GM23338 (cell line): ENCODE measurements at regions not wholly inside any gene's neighbourhood (a gene's known extent, or its start where the extent isn't known, plus 50 kb on each side); places are given as distances from the start of the nearest gene placed in this dataset.

Source experiments
- ATAC-seq: fragments of 200-7000 bp; cut with Tn5 transposase; 3 replicates; pipeline ENCODE4 v1.9.1; 2020
- DNase-seq: peaks from one replicate; pipeline ENCODE4 v3.0.0-alpha.2; 2015; ENCODE audit warnings: low spot score
- H2AFZ ChIP-seq: fragments of 200-600 bp; sonication (generic); 2 replicates; pipeline ENCODE4 v1.8.0; 2016; ENCODE audit warnings: antibody characterized with exemption, mild to moderate bottlenecking, moderate library complexity
- H3F3A ChIP-seq: fragments of 200-600 bp; sonication (generic); replicated peaks from 2 replicates; pipeline ENCODE4 v1.8.0; 2017; ENCODE audit warnings: antibody characterized with exemption, mixed run types, low read depth
- H3K27ac ChIP-seq: fragments of 200-600 bp; sonication (generic); 2 replicates; pipeline ENCODE4 v1.6.1; 2016; ENCODE audit warnings: low read depth
- H3K27me3 ChIP-seq: fragments of 200-600 bp; sonication (generic); 2 replicates; pipeline ENCODE4 v1.8.0; 2016; ENCODE audit warnings: mild to moderate bottlenecking, mixed run types, moderate library complexity; ENCODE audit not compliant: insufficient read depth
- H3K36me3 ChIP-seq: fragments of 200-600 bp; sonication (generic); 2 replicates; pipeline ENCODE4 v1.8.0; 2016; ENCODE audit warnings: mild to moderate bottlenecking; ENCODE audit not compliant: insufficient read depth
- H3K4me1 ChIP-seq: fragments of 200-600 bp; sonication (generic); 2 replicates; pipeline ENCODE4 v1.8.0; 2016; ENCODE audit warnings: mild to moderate bottlenecking, moderate library complexity; ENCODE audit not compliant: insufficient read depth
- H3K4me2 ChIP-seq: fragments of 200-600 bp; sonication (generic); 2 replicates; pipeline ENCODE4 v1.7.1; 2017; ENCODE audit warnings: mixed run types
- H3K4me3 ChIP-seq: fragments of 200-600 bp; sonication (generic); 2 replicates; pipeline ENCODE4 v1.6.1; 2016; ENCODE audit warnings: mixed run types
- H3K79me2 ChIP-seq: fragments of 200-600 bp; sonication (generic); replicated peaks from 2 replicates; pipeline ENCODE4 v1.8.0; 2017; ENCODE audit warnings: mild to moderate bottlenecking; ENCODE audit not compliant: insufficient read depth
- H3K9me2 ChIP-seq: fragments of 200-600 bp; sonication (generic); 2 replicates; pipeline ENCODE4 v1.8.0; 2017; ENCODE audit not compliant: insufficient read depth
- H4K20me1 ChIP-seq: fragments of 200-600 bp; sonication (generic); replicated peaks from 2 replicates; pipeline ENCODE4 v1.8.0; 2017; ENCODE audit warnings: mild to moderate bottlenecking; ENCODE audit not compliant: insufficient read depth
- H3K27ac Mint-ChIP-seq: 2 replicates; pipeline ENCODE4 v1.8.0; 2020; ENCODE audit warnings: inconsistent platforms, mild to moderate bottlenecking, moderate library complexity, mixed read lengths
- H3K27me3 Mint-ChIP-seq: 3 replicates; pipeline ENCODE4 v1.8.0; 2022; ENCODE audit warnings: low read depth, mild to moderate bottlenecking, moderate library complexity, mixed read lengths, inconsistent platforms; ENCODE audit not compliant: insufficient read depth, poor library complexity
- H3K36me3 Mint-ChIP-seq: 3 replicates; pipeline ENCODE4 v1.8.0; 2021; ENCODE audit warnings: low read depth, mild to moderate bottlenecking, inconsistent platforms, moderate library complexity, mixed read lengths
- H3K4me1 Mint-ChIP-seq: 3 replicates; pipeline ENCODE4 v1.8.0; 2020; ENCODE audit warnings: mild to moderate bottlenecking, inconsistent platforms, mixed read lengths
- H3K4me3 Mint-ChIP-seq: 3 replicates; pipeline ENCODE4 v1.8.0; 2021; ENCODE audit warnings: moderate library complexity, mild to moderate bottlenecking, inconsistent platforms, mixed read lengths
- H3K9me3 Mint-ChIP-seq: 3 replicates; pipeline ENCODE4 v1.8.0; 2020; ENCODE audit warnings: moderate library complexity, mild to moderate bottlenecking, inconsistent platforms, mixed read lengths
- CREB1 ChIP-seq: fragments of 250-450 bp; sonication (Bioruptor Pico); IDR thresholded peaks from 2 replicates; pipeline ENCODE4 v1.5.0; 2020; ENCODE audit warnings: low read depth, mild to moderate bottlenecking, moderate library complexity
- ZNF331 ChIP-seq: fragments of 250-450 bp; sonication (Bioruptor Pico); IDR thresholded peaks from 2 replicates; pipeline ENCODE4 v1.5.0; 2020; ENCODE audit warnings: low read depth, mild to moderate bottlenecking, moderate library complexity
- TF ChIP-seq, protein P1 (sequence below): IDR thresholded peaks from one replicate; pipeline ENCODE4 v1.6.1; 2018; ENCODE audit warnings: antibody characterized with exemption; ENCODE audit not compliant: unreplicated experiment
- TF ChIP-seq, protein P2 (sequence below): IDR thresholded peaks from 2 replicates; pipeline ENCODE4 v1.6.1; 2016; ENCODE audit warnings: antibody characterized with exemption
- TF ChIP-seq, protein P3 (sequence below): fragments of 250-450 bp; sonication (Bioruptor Pico); IDR thresholded peaks from 2 replicates; pipeline ENCODE4 v1.5.0; 2020; ENCODE audit warnings: mild to moderate bottlenecking, moderate library complexity

GRCh38 chr9:79034583-79034982, 537.2 kb upstream of the TLE4 start:
- H3F3A ChIP-seq: no peaks in the 10 kb centered on the region
- H3K4me3 ChIP-seq: no peak overlapping the region
- Mint-ChIP-seq H3K9me3 (peaks cover 9% of the 10 kb centered on the region; the same call in 2 of the 3 replicates), H3K4me1 (peaks cover 13% of the 10 kb centered on the region), H3K36me3 (peaks cover 12% of the 10 kb centered on the region; the same call in 2 of the 3 replicates), H3K27ac (no peak overlapping the region), H3K27me3 (no peaks in the 10 kb centered on the region), H3K4me3 (no peak overlapping the region)
- no peak overlapping the region for H3K4me2 ChIP-seq
- ATAC-seq (no peak), DNase-seq (no peak)
- TF ChIP-seq, protein P1, sequence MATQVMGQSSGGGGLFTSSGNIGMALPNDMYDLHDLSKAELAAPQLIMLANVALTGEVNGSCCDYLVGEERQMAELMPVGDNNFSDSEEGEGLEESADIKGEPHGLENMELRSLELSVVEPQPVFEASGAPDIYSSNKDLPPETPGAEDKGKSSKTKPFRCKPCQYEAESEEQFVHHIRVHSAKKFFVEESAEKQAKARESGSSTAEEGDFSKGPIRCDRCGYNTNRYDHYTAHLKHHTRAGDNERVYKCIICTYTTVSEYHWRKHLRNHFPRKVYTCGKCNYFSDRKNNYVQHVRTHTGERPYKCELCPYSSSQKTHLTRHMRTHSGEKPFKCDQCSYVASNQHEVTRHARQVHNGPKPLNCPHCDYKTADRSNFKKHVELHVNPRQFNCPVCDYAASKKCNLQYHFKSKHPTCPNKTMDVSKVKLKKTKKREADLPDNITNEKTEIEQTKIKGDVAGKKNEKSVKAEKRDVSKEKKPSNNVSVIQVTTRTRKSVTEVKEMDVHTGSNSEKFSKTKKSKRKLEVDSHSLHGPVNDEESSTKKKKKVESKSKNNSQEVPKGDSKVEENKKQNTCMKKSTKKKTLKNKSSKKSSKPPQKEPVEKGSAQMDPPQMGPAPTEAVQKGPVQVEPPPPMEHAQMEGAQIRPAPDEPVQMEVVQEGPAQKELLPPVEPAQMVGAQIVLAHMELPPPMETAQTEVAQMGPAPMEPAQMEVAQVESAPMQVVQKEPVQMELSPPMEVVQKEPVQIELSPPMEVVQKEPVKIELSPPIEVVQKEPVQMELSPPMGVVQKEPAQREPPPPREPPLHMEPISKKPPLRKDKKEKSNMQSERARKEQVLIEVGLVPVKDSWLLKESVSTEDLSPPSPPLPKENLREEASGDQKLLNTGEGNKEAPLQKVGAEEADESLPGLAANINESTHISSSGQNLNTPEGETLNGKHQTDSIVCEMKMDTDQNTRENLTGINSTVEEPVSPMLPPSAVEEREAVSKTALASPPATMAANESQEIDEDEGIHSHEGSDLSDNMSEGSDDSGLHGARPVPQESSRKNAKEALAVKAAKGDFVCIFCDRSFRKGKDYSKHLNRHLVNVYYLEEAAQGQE: no peak
- H3K79me2 ChIP-seq: no peaks in the 10 kb centered on the region
- H3K36me3 ChIP-seq: no peaks in the 10 kb centered on the region
- no peaks in the 10 kb centered on the region for H3K27me3 ChIP-seq
- H3K27ac ChIP-seq: no peak overlapping the region
- no peaks in the 10 kb centered on the region for H4K20me1 ChIP-seq
- peaks cover 9% of the 10 kb centered on the region; the same call in 1 of the 2 replicates for H3K9me2 ChIP-seq
- no peak overlapping the region for H2AFZ ChIP-seq
- H3K4me1 ChIP-seq: peaks cover 6% of the 10 kb centered on the region; the same call in 1 of the 2 replicates

GRCh38 chr9:79037338-79037737, 534.4 kb upstream of the TLE4 start:
- Histone ChIP-seq H2AFZ (no peak overlapping the region), H3F3A (no peaks in the 10 kb centered on the region), H3K4me3 (no peak overlapping the region), H3K27me3 (no peaks in the 10 kb centered on the region), H3K79me2 (no peaks in the 10 kb centered on the region), H3K4me2 (no peak overlapping the region), H3K27ac (no peak overlapping the region), H3K9me2 (peaks cover 9% of the 10 kb centered on the region; the same call in 1 of the 2 replicates), H3K36me3 (no peaks in the 10 kb centered on the region), H4K20me1 (no peaks in the 10 kb centered on the region), H3K4me1 (peaks cover 2% of the 10 kb centered on the region; the same call in 1 of the 2 replicates)
- Mint-ChIP-seq H3K9me3 (peaks cover 9% of the 10 kb centered on the region; the same call in 2 of the 3 replicates), H3K36me3 (peaks cover 12% of the 10 kb centered on the region; the same call in 2 of the 3 replicates), H3K27ac (no peak overlapping the region), H3K4me1 (peaks cover 11% of the 10 kb centered on the region), H3K4me3 (no peak overlapping the region), H3K27me3 (no peaks in the 10 kb centered on the region)
- TF ChIP-seq, protein P2, sequence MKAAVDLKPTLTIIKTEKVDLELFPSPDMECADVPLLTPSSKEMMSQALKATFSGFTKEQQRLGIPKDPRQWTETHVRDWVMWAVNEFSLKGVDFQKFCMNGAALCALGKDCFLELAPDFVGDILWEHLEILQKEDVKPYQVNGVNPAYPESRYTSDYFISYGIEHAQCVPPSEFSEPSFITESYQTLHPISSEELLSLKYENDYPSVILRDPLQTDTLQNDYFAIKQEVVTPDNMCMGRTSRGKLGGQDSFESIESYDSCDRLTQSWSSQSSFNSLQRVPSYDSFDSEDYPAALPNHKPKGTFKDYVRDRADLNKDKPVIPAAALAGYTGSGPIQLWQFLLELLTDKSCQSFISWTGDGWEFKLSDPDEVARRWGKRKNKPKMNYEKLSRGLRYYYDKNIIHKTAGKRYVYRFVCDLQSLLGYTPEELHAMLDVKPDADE: no peak
- TF ChIP-seq CREB1 (no peak), ZNF331 (CRISPR knock-in tag) (no peak)
- TF ChIP-seq, protein P3, sequence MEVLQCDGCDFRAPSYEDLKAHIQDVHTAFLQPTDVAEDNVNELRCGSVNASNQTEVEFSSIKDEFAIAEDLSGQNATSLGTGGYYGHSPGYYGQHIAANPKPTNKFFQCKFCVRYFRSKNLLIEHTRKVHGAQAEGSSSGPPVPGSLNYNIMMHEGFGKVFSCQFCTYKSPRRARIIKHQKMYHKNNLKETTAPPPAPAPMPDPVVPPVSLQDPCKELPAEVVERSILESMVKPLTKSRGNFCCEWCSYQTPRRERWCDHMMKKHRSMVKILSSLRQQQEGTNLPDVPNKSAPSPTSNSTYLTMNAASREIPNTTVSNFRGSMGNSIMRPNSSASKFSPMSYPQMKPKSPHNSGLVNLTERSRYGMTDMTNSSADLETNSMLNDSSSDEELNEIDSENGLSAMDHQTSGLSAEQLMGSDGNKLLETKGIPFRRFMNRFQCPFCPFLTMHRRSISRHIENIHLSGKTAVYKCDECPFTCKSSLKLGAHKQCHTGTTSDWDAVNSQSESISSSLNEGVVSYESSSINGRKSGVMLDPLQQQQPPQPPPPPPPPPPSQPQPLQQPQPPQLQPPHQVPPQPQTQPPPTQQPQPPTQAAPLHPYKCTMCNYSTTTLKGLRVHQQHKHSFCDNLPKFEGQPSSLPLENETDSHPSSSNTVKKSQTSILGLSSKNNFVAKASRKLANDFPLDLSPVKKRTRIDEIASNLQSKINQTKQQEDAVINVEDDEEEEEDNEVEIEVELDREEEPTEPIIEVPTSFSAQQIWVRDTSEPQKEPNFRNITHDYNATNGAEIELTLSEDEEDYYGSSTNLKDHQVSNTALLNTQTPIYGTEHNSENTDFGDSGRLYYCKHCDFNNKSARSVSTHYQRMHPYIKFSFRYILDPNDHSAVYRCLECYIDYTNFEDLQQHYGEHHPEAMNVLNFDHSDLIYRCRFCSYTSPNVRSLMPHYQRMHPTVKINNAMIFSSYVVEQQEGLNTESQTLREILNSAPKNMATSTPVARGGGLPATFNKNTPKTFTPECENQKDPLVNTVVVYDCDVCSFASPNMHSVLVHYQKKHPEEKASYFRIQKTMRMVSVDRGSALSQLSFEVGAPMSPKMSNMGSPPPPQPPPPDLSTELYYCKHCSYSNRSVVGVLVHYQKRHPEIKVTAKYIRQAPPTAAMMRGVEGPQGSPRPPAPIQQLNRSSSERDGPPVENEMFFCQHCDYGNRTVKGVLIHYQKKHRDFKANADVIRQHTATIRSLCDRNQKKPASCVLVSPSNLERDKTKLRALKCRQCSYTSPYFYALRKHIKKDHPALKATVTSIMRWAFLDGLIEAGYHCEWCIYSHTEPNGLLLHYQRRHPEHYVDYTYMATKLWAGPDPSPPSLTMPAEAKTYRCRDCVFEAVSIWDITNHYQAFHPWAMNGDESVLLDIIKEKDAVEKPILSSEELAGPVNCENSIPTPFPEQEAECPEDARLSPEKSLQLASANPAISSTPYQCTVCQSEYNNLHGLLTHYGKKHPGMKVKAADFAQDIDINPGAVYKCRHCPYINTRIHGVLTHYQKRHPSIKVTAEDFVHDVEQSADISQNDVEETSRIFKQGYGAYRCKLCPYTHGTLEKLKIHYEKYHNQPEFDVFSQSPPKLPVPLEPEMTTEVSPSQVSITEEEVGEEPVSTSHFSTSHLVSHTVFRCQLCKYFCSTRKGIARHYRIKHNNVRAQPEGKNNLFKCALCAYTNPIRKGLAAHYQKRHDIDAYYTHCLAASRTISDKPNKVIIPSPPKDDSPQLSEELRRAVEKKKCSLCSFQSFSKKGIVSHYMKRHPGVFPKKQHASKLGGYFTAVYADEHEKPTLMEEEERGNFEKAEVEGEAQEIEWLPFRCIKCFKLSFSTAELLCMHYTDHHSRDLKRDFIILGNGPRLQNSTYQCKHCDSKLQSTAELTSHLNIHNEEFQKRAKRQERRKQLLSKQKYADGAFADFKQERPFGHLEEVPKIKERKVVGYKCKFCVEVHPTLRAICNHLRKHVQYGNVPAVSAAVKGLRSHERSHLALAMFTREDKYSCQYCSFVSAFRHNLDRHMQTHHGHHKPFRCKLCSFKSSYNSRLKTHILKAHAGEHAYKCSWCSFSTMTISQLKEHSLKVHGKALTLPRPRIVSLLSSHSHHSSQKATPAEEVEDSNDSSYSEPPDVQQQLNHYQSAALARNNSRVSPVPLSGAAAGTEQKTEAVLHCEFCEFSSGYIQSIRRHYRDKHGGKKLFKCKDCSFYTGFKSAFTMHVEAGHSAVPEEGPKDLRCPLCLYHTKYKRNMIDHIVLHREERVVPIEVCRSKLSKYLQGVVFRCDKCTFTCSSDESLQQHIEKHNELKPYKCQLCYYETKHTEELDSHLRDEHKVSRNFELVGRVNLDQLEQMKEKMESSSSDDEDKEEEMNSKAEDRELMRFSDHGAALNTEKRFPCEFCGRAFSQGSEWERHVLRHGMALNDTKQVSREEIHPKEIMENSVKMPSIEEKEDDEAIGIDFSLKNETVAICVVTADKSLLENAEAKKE (CRISPR knock-in tag): no peak
- ATAC-seq: no peak
- no peak for DNase-seq
